ENCODE measurements at regions not wholly inside any gene's neighbourhood (a gene's known extent, or its start where the extent isn't known, plus 50 kb on each side); places are given as distances from the start of the nearest gene placed in this dataset.

- Histone ChIP-seq H2AFZ (no peak overlapping the region), H3K36me3 (replicated peaks; ENCODE audit: insufficient read depth, low read depth) (no peaks in the 10 kb centered on the region), H3K9me3 (ENCODE audit: low read depth) (no peaks in the 10 kb centered on the region), H3K4me1 (ENCODE audit: insufficient read depth) (peaks cover 13% of the 10 kb centered on the region), H3K27me3 (no peaks in the 10 kb centered on the region), H3K79me2 (no peaks in the 10 kb centered on the region), H3K27ac (no peak overlapping the region), H3K4me2 (no peak overlapping the region), H3K4me3 (no peak overlapping the region), H4K20me1 (ENCODE audit: insufficient read depth, poor library complexity, severe bottlenecking) (no peaks in the 10 kb centered on the region), H3K9me2 (replicated peaks; ENCODE audit: insufficient read depth) (no peaks in the 10 kb centered on the region)
- no peak for DNase-seq (ENCODE audit: low spot score)
- WGBS (ENCODE audit: low lambda C conversion rate, missing lambda C conversion rate), result 79% methylated on average over 20 of the region's 20 CpGs
- TF ChIP-seq EZH2phosphoT487 (IDR thresholded peaks at IDR 0.05; ENCODE audit: low read depth, severe bottlenecking, unreplicated experiment) (no peak), EZH2 (IDR thresholded peaks at IDR 0.05; ENCODE audit: borderline replicate concordance) (no peak), CTCF (IDR thresholded peaks at IDR 0.05; ENCODE audit: poor library complexity) (no peak)
These were observed 257.0 kb upstream of the RAB6C start for GRCh38 chr2:129722306-129723019.

GRCh38 chr2:129723277-129724020, 256.0 kb upstream of the RAB6C start:
- WGBS (ENCODE audit: low lambda C conversion rate, missing lambda C conversion rate), result 87% methylated on average over 13 of the region's 13 CpGs
- Histone ChIP-seq H3K36me3 (replicated peaks; ENCODE audit: insufficient read depth, low read depth) (no peaks in the 10 kb centered on the region), H3K27ac (no peak overlapping the region), H3K9me2 (replicated peaks; ENCODE audit: insufficient read depth) (no peaks in the 10 kb centered on the region), H3K4me1 (ENCODE audit: insufficient read depth) (peaks cover 13% of the 10 kb centered on the region), H2AFZ (no peak overlapping the region), H3K9me3 (ENCODE audit: low read depth) (no peaks in the 10 kb centered on the region), H3K4me2 (no peak overlapping the region), H3K4me3 (no peak overlapping the region), H4K20me1 (ENCODE audit: insufficient read depth, poor library complexity, severe bottlenecking) (no peaks in the 10 kb centered on the region), H3K79me2 (no peaks in the 10 kb centered on the region), H3K27me3 (no peaks in the 10 kb centered on the region)
- DNase-seq (ENCODE audit: low spot score), result no peak
- TF ChIP-seq CTCF (IDR thresholded peaks at IDR 0.05; ENCODE audit: poor library complexity), result no peak
- TF ChIP-seq EZH2phosphoT487 (IDR thresholded peaks at IDR 0.05; ENCODE audit: low read depth, severe bottlenecking, unreplicated experiment), result no peak
- TF ChIP-seq EZH2 (IDR thresholded peaks at IDR 0.05; ENCODE audit: borderline replicate concordance), result no peak

- WGBS (ENCODE audit: low lambda C conversion rate, missing lambda C conversion rate), result 94% methylated on average over 10 of the region's 10 CpGs
- no peaks in the 10 kb centered on the region for H3K9me3 ChIP-seq (ENCODE audit: low read depth)
- H3K9me2 ChIP-seq (replicated peaks; ENCODE audit: insufficient read depth), result no peaks in the 10 kb centered on the region
- no peaks in the 10 kb centered on the region for H4K20me1 ChIP-seq (ENCODE audit: insufficient read depth, poor library complexity, severe bottlenecking)
- H3K4me1 ChIP-seq (ENCODE audit: insufficient read depth), result peaks cover 13% of the 10 kb centered on the region
- H3K36me3 ChIP-seq (replicated peaks; ENCODE audit: insufficient read depth, low read depth), result no peaks in the 10 kb centered on the region
- no peaks in the 10 kb centered on the region for H3K79me2 ChIP-seq
- H3K4me3 ChIP-seq, result no peak overlapping the region
- no peak overlapping the region for H2AFZ ChIP-seq
- no peak overlapping the region for H3K27ac ChIP-seq
- no peak for DNase-seq (ENCODE audit: low spot score)
- TF ChIP-seq CTCF (IDR thresholded peaks at IDR 0.05; ENCODE audit: poor library complexity), result no peak
- TF ChIP-seq EZH2 (IDR thresholded peaks at IDR 0.05; ENCODE audit: borderline replicate concordance), result no peak
- no peak for TF ChIP-seq EZH2phosphoT487 (IDR thresholded peaks at IDR 0.05; ENCODE audit: low read depth, severe bottlenecking, unreplicated experiment)
- H3K27me3 ChIP-seq, result no peaks in the 10 kb centered on the region
- no peak overlapping the region for H3K4me2 ChIP-seq
These were observed 255.3 kb upstream of the RAB6C start for GRCh38 chr2:129724021-129724757.
